ENCODE measurements at regions not wholly inside any gene's neighbourhood (a gene's known extent, or its start where the extent isn't known, plus 50 kb on each side); places are given as distances from the start of the nearest gene placed in this dataset.

- 95% methylated on average over 3 of the region's 3 CpGs for WGBS
- Histone ChIP-seq H3K4me3 (ENCODE audit: low read length in 2 of 2) (no peak overlapping the region), H3K36me3 (ENCODE audit: control insufficient read depth in 2 of 2, insufficient read depth in 2 of 2, low read length in 1 of 2) (no peaks in the 10 kb centered on the region), H3K9me3 (ENCODE audit: control insufficient read depth in 2 of 2, insufficient read depth in 1 of 2, low read length in 1 of 2) (no peaks in the 10 kb centered on the region), H3K27ac (ENCODE audit: low read depth in 1 of 2, low read length in 1 of 2) (no peak overlapping the region), H3K27me3 (ENCODE audit: control insufficient read depth in 2 of 2, insufficient read depth in 1 of 2, low read length in 1 of 2) (no peaks in the 10 kb centered on the region), H3K4me1 (ENCODE audit: control insufficient read depth in 2 of 2, insufficient read depth in 2 of 2, low read length in 2 of 2) (no peaks in the 10 kb centered on the region)
- no peak for DNase-seq (ENCODE audit: low read depth in 6 of 9, low spot score in 9 of 9)
Observed at GRCh38 chr14:86999036-86999435, 993.9 kb downstream of the GALC start.

GRCh38 chr14:86997271-86997670, 995.7 kb downstream of the GALC start:
- Histone ChIP-seq H3K9me3 (ENCODE audit: control insufficient read depth in 2 of 2, insufficient read depth in 1 of 2, low read length in 1 of 2) (no peaks in the 10 kb centered on the region), H3K27me3 (ENCODE audit: control insufficient read depth in 2 of 2, insufficient read depth in 1 of 2, low read length in 1 of 2) (no peaks in the 10 kb centered on the region), H3K4me1 (ENCODE audit: control insufficient read depth in 2 of 2, insufficient read depth in 2 of 2, low read length in 2 of 2) (no peaks in the 10 kb centered on the region), H3K4me3 (ENCODE audit: low read length in 2 of 2) (no peak overlapping the region), H3K27ac (ENCODE audit: low read depth in 1 of 2, low read length in 1 of 2) (no peak overlapping the region), H3K36me3 (ENCODE audit: control insufficient read depth in 2 of 2, insufficient read depth in 2 of 2, low read length in 1 of 2) (no peaks in the 10 kb centered on the region)
- no peak for DNase-seq (ENCODE audit: low read depth in 6 of 9, low spot score in 9 of 9)
- WGBS = 88% methylated on average over 2 of the region's 2 CpGs

- Histone ChIP-seq H3K27ac (ENCODE audit: low read depth in 1 of 2, low read length in 1 of 2) (no peak overlapping the region), H3K4me3 (ENCODE audit: low read length in 2 of 2) (no peak overlapping the region), H3K9me3 (ENCODE audit: control insufficient read depth in 2 of 2, insufficient read depth in 1 of 2, low read length in 1 of 2) (no peaks in the 10 kb centered on the region), H3K27me3 (ENCODE audit: control insufficient read depth in 2 of 2, insufficient read depth in 1 of 2, low read length in 1 of 2) (no peaks in the 10 kb centered on the region), H3K36me3 (ENCODE audit: control insufficient read depth in 2 of 2, insufficient read depth in 2 of 2, low read length in 1 of 2) (no peaks in the 10 kb centered on the region), H3K4me1 (ENCODE audit: control insufficient read depth in 2 of 2, insufficient read depth in 2 of 2, low read length in 2 of 2) (no peaks in the 10 kb centered on the region)
- DNase-seq (ENCODE audit: low read depth in 6 of 9, low spot score in 9 of 9) = no peak
- 82% methylated on average over 2 of the region's 2 CpGs for WGBS
Observed at GRCh38 chr14:86990396-86990795, 1002.6 kb downstream of the GALC start.

- Histone ChIP-seq H3K4me3 (ENCODE audit: low read length in 2 of 2) (no peak overlapping the region), H3K27me3 (ENCODE audit: control insufficient read depth in 2 of 2, insufficient read depth in 1 of 2, low read length in 1 of 2) (no peaks in the 10 kb centered on the region), H3K9me3 (ENCODE audit: control insufficient read depth in 2 of 2, insufficient read depth in 1 of 2, low read length in 1 of 2) (no peaks in the 10 kb centered on the region), H3K36me3 (ENCODE audit: control insufficient read depth in 2 of 2, insufficient read depth in 2 of 2, low read length in 1 of 2) (no peaks in the 10 kb centered on the region), H3K27ac (ENCODE audit: low read depth in 1 of 2, low read length in 1 of 2) (no peak overlapping the region), H3K4me1 (ENCODE audit: control insufficient read depth in 2 of 2, insufficient read depth in 2 of 2, low read length in 2 of 2) (no peaks in the 10 kb centered on the region)
- DNase-seq (ENCODE audit: low read depth in 6 of 9, low spot score in 9 of 9) = no peak
- 93% methylated on average over 1 of the region's 1 CpG for WGBS
Observed at GRCh38 chr14:86989285-86989684, 1003.7 kb downstream of the GALC start.

- Histone ChIP-seq H3K27ac (ENCODE audit: low read depth in 1 of 2, low read length in 1 of 2) (no peak overlapping the region), H3K4me1 (ENCODE audit: control insufficient read depth in 2 of 2, insufficient read depth in 2 of 2, low read length in 2 of 2) (no peaks in the 10 kb centered on the region), H3K4me3 (ENCODE audit: low read length in 2 of 2) (no peak overlapping the region), H3K9me3 (ENCODE audit: control insufficient read depth in 2 of 2, insufficient read depth in 1 of 2, low read length in 1 of 2) (no peaks in the 10 kb centered on the region), H3K36me3 (ENCODE audit: control insufficient read depth in 2 of 2, insufficient read depth in 2 of 2, low read length in 1 of 2) (no peaks in the 10 kb centered on the region), H3K27me3 (ENCODE audit: control insufficient read depth in 2 of 2, insufficient read depth in 1 of 2, low read length in 1 of 2) (no peaks in the 10 kb centered on the region)
- WGBS = 95% methylated on average over 3 of the region's 3 CpGs
- no peak for DNase-seq (ENCODE audit: low read depth in 6 of 9, low spot score in 9 of 9)
Observed at GRCh38 chr14:86987966-86988365, 1005.0 kb downstream of the GALC start.

GRCh38 chr14:86973177-86973576, 1019.8 kb downstream of the GALC start:
- H3K4me3 ChIP-seq (ENCODE audit: low read length in 2 of 2) = no peak overlapping the region
- DNase-seq (ENCODE audit: low read depth in 6 of 9, low spot score in 9 of 9) = peak in 2 of 9 donors; percentile 3 to 5
- no peak overlapping the region for H3K27ac ChIP-seq (ENCODE audit: low read depth in 1 of 2, low read length in 1 of 2)
- no peaks in the 10 kb centered on the region for H3K4me1 ChIP-seq (ENCODE audit: control insufficient read depth in 2 of 2, insufficient read depth in 2 of 2, low read length in 2 of 2)
- H3K27me3 ChIP-seq (ENCODE audit: control insufficient read depth in 2 of 2, insufficient read depth in 1 of 2, low read length in 1 of 2) = no peaks in the 10 kb centered on the region
- H3K9me3 ChIP-seq (ENCODE audit: control insufficient read depth in 2 of 2, insufficient read depth in 1 of 2, low read length in 1 of 2) = peaks cover 0 to 3% of the 10 kb centered on the region in 2 donors
- 59% methylated on average over 1 of the region's 1 CpG for WGBS
- no peaks in the 10 kb centered on the region for H3K36me3 ChIP-seq (ENCODE audit: control insufficient read depth in 2 of 2, insufficient read depth in 2 of 2, low read length in 1 of 2)

- Histone ChIP-seq H3K36me3 (ENCODE audit: control insufficient read depth in 2 of 2, insufficient read depth in 2 of 2, low read length in 1 of 2) (no peaks in the 10 kb centered on the region), H3K4me1 (ENCODE audit: control insufficient read depth in 2 of 2, insufficient read depth in 2 of 2, low read length in 2 of 2) (no peaks in the 10 kb centered on the region), H3K27ac (ENCODE audit: low read depth in 1 of 2, low read length in 1 of 2) (no peak overlapping the region), H3K9me3 (ENCODE audit: control insufficient read depth in 2 of 2, insufficient read depth in 1 of 2, low read length in 1 of 2) (peaks cover 0 to 3% of the 10 kb centered on the region in 2 donors), H3K4me3 (ENCODE audit: low read length in 2 of 2) (no peak overlapping the region), H3K27me3 (ENCODE audit: control insufficient read depth in 2 of 2, insufficient read depth in 1 of 2, low read length in 1 of 2) (no peaks in the 10 kb centered on the region)
- DNase-seq (ENCODE audit: low read depth in 6 of 9, low spot score in 9 of 9) = no peak
- 88% methylated on average over 2 of the region's 2 CpGs for WGBS
Observed at GRCh38 chr14:86971292-86971691, 1021.7 kb downstream of the GALC start.

GRCh38 chr14:86961106-86961716, 1031.8 kb downstream of the GALC start:
- Histone ChIP-seq H3K27ac (ENCODE audit: low read depth in 1 of 2, low read length in 1 of 2) (no peak overlapping the region), H3K36me3 (ENCODE audit: control insufficient read depth in 2 of 2, insufficient read depth in 2 of 2, low read length in 1 of 2) (no peaks in the 10 kb centered on the region), H3K27me3 (ENCODE audit: control insufficient read depth in 2 of 2, insufficient read depth in 1 of 2, low read length in 1 of 2) (no peaks in the 10 kb centered on the region), H3K4me3 (ENCODE audit: low read length in 2 of 2) (no peak overlapping the region), H3K4me1 (ENCODE audit: control insufficient read depth in 2 of 2, insufficient read depth in 2 of 2, low read length in 2 of 2) (no peaks in the 10 kb centered on the region), H3K9me3 (ENCODE audit: control insufficient read depth in 2 of 2, insufficient read depth in 1 of 2, low read length in 1 of 2) (peaks cover 0 to 4% of the 10 kb centered on the region in 2 donors)
- 43% methylated on average over 2 of the region's 2 CpGs for WGBS
- no peak for DNase-seq (ENCODE audit: low read depth in 6 of 9, low spot score in 9 of 9)

GRCh38 chr14:86955771-86956354, 1037.1 kb downstream of the GALC start:
- WGBS = 56% methylated on average over 5 of the region's 5 CpGs
- no peak for DNase-seq (ENCODE audit: low read depth in 6 of 9, low spot score in 9 of 9)
- no peak overlapping the region for H3K27ac ChIP-seq (ENCODE audit: low read depth in 1 of 2, low read length in 1 of 2)
- H3K27me3 ChIP-seq (ENCODE audit: control insufficient read depth in 2 of 2, insufficient read depth in 1 of 2, low read length in 1 of 2) = no peaks in the 10 kb centered on the region
- H3K4me1 ChIP-seq (ENCODE audit: control insufficient read depth in 2 of 2, insufficient read depth in 2 of 2, low read length in 2 of 2) = no peaks in the 10 kb centered on the region
- H3K36me3 ChIP-seq (ENCODE audit: control insufficient read depth in 2 of 2, insufficient read depth in 2 of 2, low read length in 1 of 2) = no peaks in the 10 kb centered on the region
- no peak overlapping the region for H3K4me3 ChIP-seq (ENCODE audit: low read length in 2 of 2)
- no peaks in the 10 kb centered on the region for H3K9me3 ChIP-seq (ENCODE audit: control insufficient read depth in 2 of 2, insufficient read depth in 1 of 2, low read length in 1 of 2)

Data from thymus (tissue), 11 donors.